Stomach (tissue), 4 donors: ENCODE measurements at regions not wholly inside any gene's neighbourhood (a gene's known extent, or its start where the extent isn't known, plus 50 kb on each side); places are given as distances from the start of the nearest gene placed in this dataset.

Source experiments
- CTCF ChIP-seq, 7 experiments: fragments of 450-650 bp in 4 of 7; fragments of 200-600 bp in 3 of 7; sonication (generic) in 3 of 7; IDR thresholded peaks; one replicate each; pipeline ENCODE4 v1.5.1; 2016 to 2019; ENCODE audit warnings: antibody characterized with exemption in 7 of 7, control low read depth in 2 of 7, mild to moderate bottlenecking in 1 of 7
- EP300 ChIP-seq: sonication (generic); formaldehyde crosslinking; IDR thresholded peaks from one replicate; pipeline ENCODE4 v1.6.1; 2017; ENCODE audit warnings: antibody characterized with exemption
- POLR2A ChIP-seq, 4 donors: fragments of 450-650 bp; IDR thresholded peaks; one replicate each; pipeline ENCODE4 v1.6.1; 2016; ENCODE audit warnings: antibody characterized with exemption in 4 of 4, control low read depth in 2 of 4, mild to moderate bottlenecking in 1 of 4, moderate library complexity in 1 of 4
- POLR2AphosphoS5 ChIP-seq, 3 donors: sonication (generic); formaldehyde crosslinking; IDR thresholded peaks; one replicate each; pipeline ENCODE4 v1.6.1; 2016; ENCODE audit warnings: antibody characterized with exemption in 3 of 3

- no peak for TF ChIP-seq CTCF (IDR thresholded peaks at IDR 0.05)
- TF ChIP-seq POLR2A (IDR thresholded peaks at IDR 0.05): no peak
- no peak for TF ChIP-seq POLR2AphosphoS5 (IDR thresholded peaks at IDR 0.05)
- no peak for TF ChIP-seq EP300
Measured at GRCh38 chr3:86379280-86379679, 611.7 kb downstream of the VGLL3 start.
